ENCODE measurements at regions not wholly inside any gene's neighbourhood (a gene's known extent, or its start where the extent isn't known, plus 50 kb on each side); places are given as distances from the start of the nearest gene placed in this dataset.

GRCh38 chr4:123858465-123858864 is 461.9 kb downstream of the SPRY1 start:
- no peak overlapping the region for H3K9ac ChIP-seq (ENCODE audit: low read length)
- no peaks in the 10 kb centered on the region for H3K9me3 ChIP-seq (ENCODE audit: insufficient read depth, low read depth, low read length)
- peaks cover 11% of the 10 kb centered on the region for H3K4me1 Mint-ChIP-seq (ENCODE audit: low read depth, unreplicated experiment)
- FAIRE-seq (no peak), DNase-seq (ENCODE audit: low read depth) (no peak)
- no peak overlapping the region for H3K4me3 ChIP-seq (ENCODE audit: insufficient read depth, low read depth, low read length)
- no peak overlapping the region for H3K27ac Mint-ChIP-seq (ENCODE audit: unreplicated experiment)
- no peaks in the 10 kb centered on the region for H3K27me3 Mint-ChIP-seq (ENCODE audit: low read depth, unreplicated experiment)
- H3K4me1 ChIP-seq (ENCODE audit: insufficient read depth, low read length), result peaks cover 8% of the 10 kb centered on the region
- no peaks in the 10 kb centered on the region for H4K20me1 ChIP-seq (ENCODE audit: insufficient read depth, low read length)
- TF ChIP-seq CTCF (IDR thresholded peaks at IDR 0.05; ENCODE audit: insufficient read depth, low read depth, low read length), result no peak
- no peak for TF ChIP-seq EZH2 (IDR thresholded peaks at IDR 0.05; ENCODE audit: insufficient read depth, low read length)
- H3K9me3 Mint-ChIP-seq (ENCODE audit: unreplicated experiment), result no peaks in the 10 kb centered on the region
- no peak overlapping the region for H3K27ac ChIP-seq (ENCODE audit: low read depth, low read length)
- H3K36me3 Mint-ChIP-seq (ENCODE audit: low read depth, unreplicated experiment), result no peaks in the 10 kb centered on the region
- H3K36me3 ChIP-seq (ENCODE audit: insufficient read depth, low read length), result no peaks in the 10 kb centered on the region
- no peak overlapping the region for H2AFZ ChIP-seq (ENCODE audit: low read depth, low read length)
- no peaks in the 10 kb centered on the region for H3K27me3 ChIP-seq (ENCODE audit: insufficient read depth, low read length)
- H3K4me3 Mint-ChIP-seq (ENCODE audit: unreplicated experiment), result no peak overlapping the region
- H3K79me2 ChIP-seq (ENCODE audit: insufficient read depth, low read length), result no peaks in the 10 kb centered on the region
- no peak overlapping the region for H3K4me2 ChIP-seq (ENCODE audit: low read length)

- no peak overlapping the region for H3K4me3 Mint-ChIP-seq (ENCODE audit: unreplicated experiment)
- Histone ChIP-seq H3K27ac (ENCODE audit: low read depth, low read length) (no peak overlapping the region), H3K4me3 (ENCODE audit: insufficient read depth, low read depth, low read length) (no peak overlapping the region), H3K27me3 (ENCODE audit: insufficient read depth, low read length) (no peaks in the 10 kb centered on the region), H3K4me1 (ENCODE audit: insufficient read depth, low read length) (no peaks in the 10 kb centered on the region), H3K9ac (ENCODE audit: low read length) (no peak overlapping the region), H3K9me3 (ENCODE audit: insufficient read depth, low read depth, low read length) (no peaks in the 10 kb centered on the region), H2AFZ (ENCODE audit: low read depth, low read length) (no peak overlapping the region), H3K4me2 (ENCODE audit: low read length) (no peak overlapping the region), H4K20me1 (ENCODE audit: insufficient read depth, low read length) (no peaks in the 10 kb centered on the region), H3K79me2 (ENCODE audit: insufficient read depth, low read length) (no peaks in the 10 kb centered on the region), H3K36me3 (ENCODE audit: insufficient read depth, low read length) (no peaks in the 10 kb centered on the region)
- DNase-seq (ENCODE audit: low read depth) (no peak), FAIRE-seq (no peak)
- no peak overlapping the region for H3K27ac Mint-ChIP-seq (ENCODE audit: unreplicated experiment)
- no peaks in the 10 kb centered on the region for H3K36me3 Mint-ChIP-seq (ENCODE audit: low read depth, unreplicated experiment)
- H3K4me1 Mint-ChIP-seq (ENCODE audit: low read depth, unreplicated experiment), result peaks cover 8% of the 10 kb centered on the region
- H3K27me3 Mint-ChIP-seq (ENCODE audit: low read depth, unreplicated experiment), result no peaks in the 10 kb centered on the region
- TF ChIP-seq EZH2 (IDR thresholded peaks at IDR 0.05; ENCODE audit: insufficient read depth, low read length) (no peak), CTCF (IDR thresholded peaks at IDR 0.05; ENCODE audit: insufficient read depth, low read depth, low read length) (no peak)
- no peaks in the 10 kb centered on the region for H3K9me3 Mint-ChIP-seq (ENCODE audit: unreplicated experiment)
Measured at GRCh38 chr4:123862812-123863211, 466.2 kb downstream of the SPRY1 start.

GRCh38 chr4:123866796-123867195 is 470.2 kb downstream of the SPRY1 start:
- no peak for FAIRE-seq
- no peak overlapping the region for H3K27ac ChIP-seq (ENCODE audit: low read depth, low read length)
- no peak overlapping the region for H2AFZ ChIP-seq (ENCODE audit: low read depth, low read length)
- H4K20me1 ChIP-seq (ENCODE audit: insufficient read depth, low read length), result no peaks in the 10 kb centered on the region
- DNase-seq (ENCODE audit: low read depth), result peak; percentile 74
- Mint-ChIP-seq H3K27ac (ENCODE audit: unreplicated experiment) (no peak overlapping the region), H3K36me3 (ENCODE audit: low read depth, unreplicated experiment) (no peaks in the 10 kb centered on the region), H3K27me3 (ENCODE audit: low read depth, unreplicated experiment) (no peaks in the 10 kb centered on the region), H3K4me1 (ENCODE audit: low read depth, unreplicated experiment) (peaks cover 13% of the 10 kb centered on the region), H3K4me3 (ENCODE audit: unreplicated experiment) (no peak overlapping the region), H3K9me3 (ENCODE audit: unreplicated experiment) (peaks cover 2% of the 10 kb centered on the region)
- no peak overlapping the region for H3K4me2 ChIP-seq (ENCODE audit: low read length)
- TF ChIP-seq CTCF (IDR thresholded peaks at IDR 0.05; ENCODE audit: insufficient read depth, low read depth, low read length) (no peak), EZH2 (IDR thresholded peaks at IDR 0.05; ENCODE audit: insufficient read depth, low read length) (no peak)
- H3K79me2 ChIP-seq (ENCODE audit: insufficient read depth, low read length), result no peaks in the 10 kb centered on the region
- no peaks in the 10 kb centered on the region for H3K27me3 ChIP-seq (ENCODE audit: insufficient read depth, low read length)
- H3K4me3 ChIP-seq (ENCODE audit: insufficient read depth, low read depth, low read length), result no peak overlapping the region
- H3K36me3 ChIP-seq (ENCODE audit: insufficient read depth, low read length), result no peaks in the 10 kb centered on the region
- H3K4me1 ChIP-seq (ENCODE audit: insufficient read depth, low read length), result no peaks in the 10 kb centered on the region
- H3K9ac ChIP-seq (ENCODE audit: low read length), result no peak overlapping the region
- no peaks in the 10 kb centered on the region for H3K9me3 ChIP-seq (ENCODE audit: insufficient read depth, low read depth, low read length)
